Neural crest cell (in vitro differentiated cells): ENCODE measurements at regions not wholly inside any gene's neighbourhood (a gene's known extent, or its start where the extent isn't known, plus 50 kb on each side); places are given as distances from the start of the nearest gene placed in this dataset.
A peak's percentile ranks its signal among the peaks of the same experiment; 100 is the strongest.

Experiments used
- DNase-seq: peaks from one replicate; pipeline ENCODE4 v3.0.0; 2021; ENCODE audit warnings: low read depth, mixed read lengths, low spot score
- H3K27ac Mint-ChIP-seq: one replicate; pipeline ENCODE4 v1.8.0; 2021; ENCODE audit warnings: mild to moderate bottlenecking, mixed read lengths; ENCODE audit not compliant: unreplicated experiment
- H3K27me3 Mint-ChIP-seq: 2 replicates; pipeline ENCODE4 v1.8.0; 2021; ENCODE audit warnings: low read depth, mild to moderate bottlenecking, mixed read lengths
- H3K36me3 Mint-ChIP-seq: 2 replicates; pipeline ENCODE4 v1.8.0; 2021; ENCODE audit warnings: low read depth, mild to moderate bottlenecking, mixed read lengths
- H3K4me1 Mint-ChIP-seq: 2 replicates; pipeline ENCODE4 v1.8.0; 2021; ENCODE audit warnings: mixed read lengths
- H3K4me3 Mint-ChIP-seq: one replicate; pipeline ENCODE4 v1.8.0; 2021; ENCODE audit warnings: mild to moderate bottlenecking, mixed read lengths
- H3K9me3 Mint-ChIP-seq: 2 replicates; pipeline ENCODE4 v1.8.0; 2021; ENCODE audit warnings: mixed read lengths
- CTCF ChIP-seq: fragments of 200-600 bp; sonication (generic); conservative IDR thresholded peaks from 2 replicates; pipeline ENCODE4 v1.5.0; 2021; ENCODE audit warnings: antibody characterized with exemption, mild to moderate bottlenecking

DNA sequence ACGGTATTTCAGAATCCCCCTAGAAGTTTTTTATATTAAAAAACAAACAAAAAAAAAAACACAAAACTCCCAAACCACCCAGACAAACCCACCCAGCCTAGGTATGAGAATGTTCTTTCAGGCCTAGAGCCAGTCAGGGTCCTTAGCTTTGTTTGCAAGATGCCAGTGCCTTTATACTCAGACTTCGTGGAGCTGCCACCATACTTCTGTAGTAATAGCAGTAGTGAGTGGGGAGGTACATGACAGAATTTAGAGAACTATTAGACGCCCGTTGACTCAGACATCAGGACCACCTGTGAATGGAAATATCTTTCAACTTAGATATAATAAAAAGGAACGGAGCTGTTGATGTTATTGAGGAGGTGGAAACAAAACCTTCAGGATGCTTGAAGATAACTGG lies 138.2 kb upstream of the MKLN1 start:
- H3K9me3 Mint-ChIP-seq: no peaks in the 10 kb centered on the region
- H3K4me1 Mint-ChIP-seq: peaks cover 4% of the 10 kb centered on the region
- H3K36me3 Mint-ChIP-seq: no peaks in the 10 kb centered on the region
- H3K4me3 Mint-ChIP-seq: no peak overlapping the region
- DNase-seq: no peak
- no peak overlapping the region for H3K27ac Mint-ChIP-seq
- no peak for TF ChIP-seq CTCF
- H3K27me3 Mint-ChIP-seq: no peaks in the 10 kb centered on the region

- Mint-ChIP-seq H3K9me3 (no peaks in the 10 kb centered on the region), H3K27ac (no peak overlapping the region), H3K4me1 (peaks cover 4% of the 10 kb centered on the region), H3K27me3 (no peaks in the 10 kb centered on the region), H3K36me3 (no peaks in the 10 kb centered on the region), H3K4me3 (no peak overlapping the region)
- no peak for TF ChIP-seq CTCF
- no peak for DNase-seq
These were observed 137.5 kb upstream of the MKLN1 start for GRCh38 chr7:131190146-131190545.

- Mint-ChIP-seq H3K4me3 (no peak overlapping the region), H3K27me3 (no peaks in the 10 kb centered on the region)
These were observed 137.1 kb upstream of the MKLN1 start for GRCh38 chr7:131190581-131190980.

DNA sequence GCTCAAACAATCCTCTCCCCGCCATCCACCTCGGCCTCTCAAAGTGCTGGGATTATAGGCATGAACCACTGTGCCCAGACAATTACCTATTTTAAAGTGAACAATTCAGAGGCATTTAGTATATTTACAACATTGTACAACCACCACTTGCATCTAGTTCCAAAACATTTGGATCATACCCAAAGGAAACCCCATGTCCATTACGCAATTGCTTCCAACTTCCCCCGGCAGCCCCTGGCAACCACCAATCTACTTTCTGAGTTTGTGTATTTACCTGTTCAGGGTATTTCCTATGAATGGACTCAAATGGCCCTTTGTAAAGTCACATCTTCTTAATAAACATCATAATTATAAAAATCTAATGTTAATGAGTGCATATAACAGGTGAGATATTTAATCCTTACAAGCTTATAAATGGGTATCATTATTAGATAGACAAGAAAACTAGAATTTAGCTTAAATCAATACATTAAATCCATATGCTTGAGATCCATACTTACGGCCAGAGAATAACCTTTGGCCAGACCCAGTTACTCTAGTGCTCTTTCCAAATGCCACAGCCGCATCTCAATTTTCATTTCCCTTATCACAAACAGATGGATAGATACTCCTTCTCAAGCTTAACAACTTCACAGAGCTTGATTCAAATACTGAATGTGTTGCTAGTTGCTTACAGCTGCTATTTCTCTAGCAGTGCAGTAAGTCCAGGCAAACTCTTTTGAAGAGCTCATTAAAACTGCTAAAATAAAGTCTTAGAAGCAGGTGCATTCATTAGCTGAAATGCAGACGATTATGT lies 133.4 kb upstream of the MKLN1 start:
- no peaks in the 10 kb centered on the region for H3K9me3 Mint-ChIP-seq
- H3K27me3 Mint-ChIP-seq: no peaks in the 10 kb centered on the region
- DNase-seq: no peak
- H3K27ac Mint-ChIP-seq: no peak overlapping the region
- H3K4me3 Mint-ChIP-seq: no peak overlapping the region
- no peaks in the 10 kb centered on the region for H3K36me3 Mint-ChIP-seq
- peaks cover 7% of the 10 kb centered on the region for H3K4me1 Mint-ChIP-seq
- no peak for TF ChIP-seq CTCF

More at GRCh38 chr7:131190581-131190980, 137.1 kb upstream of the MKLN1 start:
- Mint-ChIP-seq H3K4me1 (peaks cover 4% of the 10 kb centered on the region), H3K36me3 (no peaks in the 10 kb centered on the region), H3K9me3 (no peaks in the 10 kb centered on the region), H3K27ac (no peak overlapping the region)
- DNase-seq: no peak
- TF ChIP-seq CTCF: no peak

DNA sequence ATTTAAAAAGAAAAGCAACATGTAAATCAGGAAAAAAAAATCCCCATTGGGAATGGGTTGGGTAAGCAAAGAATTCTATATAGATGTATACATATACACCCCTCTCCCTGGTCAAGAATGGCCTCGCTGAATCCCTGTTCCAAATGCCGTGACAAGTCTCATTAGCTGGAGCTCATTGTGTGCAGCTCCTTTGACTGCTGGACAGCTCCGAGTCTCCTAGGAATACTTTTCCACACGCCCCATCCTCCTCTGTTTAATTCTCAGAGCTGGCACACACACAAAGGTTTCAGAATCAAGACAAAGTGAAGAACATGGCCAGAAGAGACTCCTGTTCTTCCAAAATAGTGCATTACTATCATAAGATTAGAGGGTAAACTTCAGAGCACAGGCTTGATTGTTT lies 130.9 kb upstream of the MKLN1 start:
- DNase-seq: peak; percentile 17
- Mint-ChIP-seq H3K9me3 (no peaks in the 10 kb centered on the region), H3K36me3 (no peaks in the 10 kb centered on the region), H3K27ac (no peak overlapping the region), H3K27me3 (no peaks in the 10 kb centered on the region), H3K4me3 (no peak overlapping the region), H3K4me1 (peaks cover 7% of the 10 kb centered on the region)
- TF ChIP-seq CTCF: no peak
